Glutamatergic neuron (in vitro differentiated cells): ENCODE measurements at regions not wholly inside any gene's neighbourhood (a gene's known extent, or its start where the extent isn't known, plus 50 kb on each side); places are given as distances from the start of the nearest gene placed in this dataset.
"Not testable (repeated sequence)": the region's sequence is repeated elsewhere in the genome, so short reads cannot be mapped to it uniquely, and the experiment has no call there.

Experiments
- DNase-seq: peaks from one replicate; pipeline ENCODE4 v3.0.0; 2022
- H3K27ac Mint-ChIP-seq: one replicate; pipeline ENCODE4 v1.8.0; 2020; ENCODE audit warnings: mild to moderate bottlenecking, mixed read lengths, inconsistent platforms; ENCODE audit not compliant: unreplicated experiment
- H3K27me3 Mint-ChIP-seq: one replicate; pipeline ENCODE4 v1.8.0; 2020; ENCODE audit warnings: mild to moderate bottlenecking, moderate library complexity, mixed read lengths, inconsistent platforms; ENCODE audit not compliant: unreplicated experiment
- H3K36me3 Mint-ChIP-seq: one replicate; pipeline ENCODE4 v1.8.0; 2020; ENCODE audit warnings: mild to moderate bottlenecking, mixed read lengths, inconsistent platforms; ENCODE audit not compliant: unreplicated experiment
- H3K4me1 Mint-ChIP-seq: one replicate; pipeline ENCODE4 v1.8.0; 2020; ENCODE audit warnings: mild to moderate bottlenecking, low read depth, mixed read lengths, inconsistent platforms; ENCODE audit not compliant: unreplicated experiment
- H3K4me3 Mint-ChIP-seq: one replicate; pipeline ENCODE4 v1.8.0; 2020; ENCODE audit warnings: mild to moderate bottlenecking, mixed read lengths, inconsistent platforms; ENCODE audit not compliant: unreplicated experiment
- H3K9me3 Mint-ChIP-seq: one replicate; pipeline ENCODE4 v1.8.0; 2020; ENCODE audit warnings: mild to moderate bottlenecking, moderate library complexity, mixed read lengths, inconsistent platforms; ENCODE audit not compliant: unreplicated experiment
- TF ChIP-seq, protein P1 (sequence below): fragments of 200-600 bp; sonication (generic); IDR thresholded peaks from one replicate; pipeline ENCODE4 v1.5.0; 2021; ENCODE audit not compliant: partially characterized antibody, unreplicated experiment

DNA sequence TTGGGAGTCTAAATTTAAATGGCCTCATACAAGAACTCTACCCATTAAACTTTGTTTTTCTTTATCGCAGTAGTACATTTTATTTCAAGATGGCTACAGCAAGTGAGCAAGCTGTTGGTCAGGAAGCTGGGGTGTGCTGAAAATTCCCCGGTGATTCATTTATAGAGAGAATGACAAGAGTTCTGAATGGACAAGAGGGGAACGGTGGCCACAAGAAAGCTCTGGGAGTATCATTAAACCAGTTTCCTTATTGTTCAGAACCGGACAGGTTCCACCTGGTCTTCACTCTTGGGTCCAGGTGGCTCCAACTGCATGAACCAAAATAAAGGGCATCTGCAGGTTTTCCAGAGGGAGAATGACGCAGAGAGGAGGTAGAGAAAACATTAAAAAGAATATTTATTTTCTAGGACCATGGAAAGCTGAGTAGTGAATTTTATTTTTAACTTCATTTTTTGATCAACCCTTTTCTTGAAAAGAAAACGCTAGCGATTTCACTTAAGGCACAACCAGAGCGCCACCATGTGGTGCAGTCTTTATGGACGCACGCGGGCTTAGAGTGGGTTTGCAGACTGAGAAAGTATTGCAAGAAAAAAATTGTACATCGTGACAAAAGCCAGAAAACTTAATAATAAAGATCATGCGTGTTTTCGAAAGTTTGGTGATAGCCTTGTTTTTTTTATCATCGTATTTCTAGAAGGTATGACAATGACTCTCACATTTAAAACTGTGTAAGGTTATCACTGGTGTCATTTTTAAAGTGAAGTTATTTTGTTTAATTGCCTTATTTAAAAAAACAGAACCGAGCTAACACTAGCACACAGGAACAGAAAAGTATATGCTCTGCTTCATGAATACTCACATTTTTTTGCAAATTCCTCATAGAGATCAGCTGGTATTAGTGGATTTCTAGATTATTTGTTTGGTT, 97.9 kb upstream of the NOL4 start:
- Mint-ChIP-seq H3K27ac (no peak overlapping the region), H3K36me3 (no peaks in the 10 kb centered on the region), H3K9me3 (no peaks in the 10 kb centered on the region), H3K4me1 (peaks cover 11% of the 10 kb centered on the region), H3K27me3 (no peaks in the 10 kb centered on the region), H3K4me3 (no peak overlapping the region)
- peak; percentile 78 for DNase-seq
- TF ChIP-seq, protein P1, sequence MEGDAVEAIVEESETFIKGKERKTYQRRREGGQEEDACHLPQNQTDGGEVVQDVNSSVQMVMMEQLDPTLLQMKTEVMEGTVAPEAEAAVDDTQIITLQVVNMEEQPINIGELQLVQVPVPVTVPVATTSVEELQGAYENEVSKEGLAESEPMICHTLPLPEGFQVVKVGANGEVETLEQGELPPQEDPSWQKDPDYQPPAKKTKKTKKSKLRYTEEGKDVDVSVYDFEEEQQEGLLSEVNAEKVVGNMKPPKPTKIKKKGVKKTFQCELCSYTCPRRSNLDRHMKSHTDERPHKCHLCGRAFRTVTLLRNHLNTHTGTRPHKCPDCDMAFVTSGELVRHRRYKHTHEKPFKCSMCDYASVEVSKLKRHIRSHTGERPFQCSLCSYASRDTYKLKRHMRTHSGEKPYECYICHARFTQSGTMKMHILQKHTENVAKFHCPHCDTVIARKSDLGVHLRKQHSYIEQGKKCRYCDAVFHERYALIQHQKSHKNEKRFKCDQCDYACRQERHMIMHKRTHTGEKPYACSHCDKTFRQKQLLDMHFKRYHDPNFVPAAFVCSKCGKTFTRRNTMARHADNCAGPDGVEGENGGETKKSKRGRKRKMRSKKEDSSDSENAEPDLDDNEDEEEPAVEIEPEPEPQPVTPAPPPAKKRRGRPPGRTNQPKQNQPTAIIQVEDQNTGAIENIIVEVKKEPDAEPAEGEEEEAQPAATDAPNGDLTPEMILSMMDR = peak; percentile 68

DNA sequence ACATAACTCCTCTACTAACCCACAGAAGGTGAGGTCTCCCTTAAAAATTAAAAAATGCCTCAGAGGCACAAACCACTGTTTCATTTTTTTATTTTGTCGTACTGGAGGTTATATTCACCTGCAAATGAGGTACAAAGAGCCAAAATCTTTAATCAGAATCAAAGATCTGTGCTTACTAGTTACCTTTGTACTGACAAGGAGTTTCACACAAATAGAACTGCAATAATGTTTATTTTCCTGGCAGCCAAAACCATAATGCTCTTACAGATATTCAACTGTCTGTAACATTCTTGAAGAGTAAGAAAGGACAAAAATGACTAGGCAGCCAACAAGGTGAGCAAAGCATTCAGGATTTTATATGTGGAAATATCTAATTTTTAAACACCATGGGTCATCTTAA, 105.1 kb upstream of the NOL4 start:
- H3K4me3 Mint-ChIP-seq = no peak overlapping the region
- no peaks in the 10 kb centered on the region for H3K36me3 Mint-ChIP-seq
- H3K9me3 Mint-ChIP-seq = no peaks in the 10 kb centered on the region
- no peaks in the 10 kb centered on the region for H3K27me3 Mint-ChIP-seq
- no peak overlapping the region for H3K27ac Mint-ChIP-seq
- TF ChIP-seq, protein P1 = no peak
- H3K4me1 Mint-ChIP-seq = no peaks in the 10 kb centered on the region
- DNase-seq = no peak

DNA sequence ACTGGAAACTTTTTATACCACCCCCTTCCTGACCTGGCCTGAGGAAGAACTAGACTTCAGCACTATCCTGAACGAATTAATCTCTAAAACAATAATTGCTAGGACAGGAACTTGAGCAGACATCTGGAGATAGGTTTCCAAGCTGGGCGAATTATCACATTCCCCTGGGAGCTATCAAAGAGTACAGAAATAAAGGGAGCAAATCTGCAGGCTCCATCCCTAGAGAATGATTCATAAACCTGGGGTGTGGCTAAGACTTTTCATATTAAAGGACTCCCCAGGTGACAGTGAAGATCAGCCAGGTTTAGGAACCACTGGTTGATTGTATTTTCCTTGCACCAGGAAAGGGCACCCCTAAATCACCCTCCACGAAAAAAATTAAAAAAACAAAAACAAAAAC, 105.6 kb upstream of the NOL4 start:
- Mint-ChIP-seq H3K27me3 (no peaks in the 10 kb centered on the region), H3K9me3 (no peaks in the 10 kb centered on the region), H3K36me3 (no peaks in the 10 kb centered on the region), H3K4me3 (no peak overlapping the region), H3K27ac (no peak overlapping the region), H3K4me1 (no peaks in the 10 kb centered on the region)
- DNase-seq = no peak
- TF ChIP-seq, protein P1 = no peak

DNA sequence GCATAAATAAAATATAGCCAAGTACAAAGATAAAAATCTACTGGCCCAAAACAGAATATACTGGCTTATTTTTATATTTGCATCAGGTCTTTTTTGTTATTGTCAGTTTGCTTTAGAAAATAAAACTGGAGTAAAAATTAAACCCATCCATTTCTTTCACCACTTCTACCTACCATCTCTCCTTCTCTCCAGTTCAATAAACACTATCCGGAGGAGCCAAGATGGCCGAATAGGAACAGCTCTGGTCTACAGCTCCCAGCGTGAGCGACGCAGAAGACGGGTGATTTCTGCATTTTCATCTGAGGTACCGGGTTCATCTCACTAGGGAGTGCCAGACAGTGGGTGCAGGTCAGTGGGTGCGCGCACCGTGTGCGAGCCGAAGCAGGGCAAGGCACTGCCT, 106.2 kb upstream of the NOL4 start:
- not testable (repeated sequence) for DNase-seq, H3K4me1 Mint-ChIP-seq, H3K4me3 Mint-ChIP-seq

DNA sequence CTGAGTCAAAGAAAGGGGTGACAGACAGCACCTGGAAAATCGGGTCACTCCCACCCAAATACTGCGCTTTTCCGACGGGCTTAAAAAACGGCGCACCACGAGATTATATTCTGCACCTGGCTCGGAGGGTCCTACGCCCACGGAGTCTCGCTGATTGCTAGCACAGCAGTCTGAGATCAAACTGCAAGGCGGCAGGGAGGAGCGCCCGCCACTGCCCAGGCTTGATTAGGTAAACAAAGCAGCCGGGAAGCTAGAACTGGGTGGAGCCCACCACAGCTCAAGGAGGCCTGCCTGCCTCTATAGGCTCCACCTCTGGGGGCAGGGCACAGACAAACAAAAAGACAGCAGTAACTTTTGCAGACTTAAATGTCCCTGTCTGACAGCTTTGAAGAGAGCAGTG, 106.6 kb upstream of the NOL4 start:
- not testable (repeated sequence) for H3K27ac Mint-ChIP-seq, H3K27me3 Mint-ChIP-seq, H3K9me3 Mint-ChIP-seq, H3K4me1 Mint-ChIP-seq, H3K4me3 Mint-ChIP-seq, H3K36me3 Mint-ChIP-seq, DNase-seq

More for the DNA sequence above, 106.2 kb upstream of the NOL4 start:
- not testable (repeated sequence) for H3K9me3 Mint-ChIP-seq, H3K27ac Mint-ChIP-seq, H3K36me3 Mint-ChIP-seq, H3K27me3 Mint-ChIP-seq

DNA sequence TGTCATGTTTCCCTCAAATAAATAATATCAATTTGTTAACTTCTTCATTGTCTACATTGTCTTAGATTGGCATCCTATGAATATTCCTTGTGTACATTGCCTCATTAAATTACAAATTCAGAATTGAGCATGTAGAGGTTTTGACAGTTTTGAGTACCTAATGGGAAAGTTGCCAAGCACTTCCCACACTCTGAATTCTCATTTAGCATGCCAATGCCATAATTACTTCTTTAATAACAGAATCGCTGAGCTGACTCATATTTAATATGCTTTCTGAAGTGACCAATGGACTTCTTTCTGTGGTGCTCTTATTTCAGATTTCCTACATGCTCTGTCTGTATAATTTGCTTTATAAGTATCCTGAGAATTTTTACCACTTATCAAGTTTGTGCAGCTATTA, 114.4 kb upstream of the NOL4 start:
- TF ChIP-seq, protein P1 = no peak
- Mint-ChIP-seq H3K27ac (no peak overlapping the region), H3K9me3 (no peaks in the 10 kb centered on the region), H3K27me3 (peaks cover 2% of the 10 kb centered on the region), H3K36me3 (no peaks in the 10 kb centered on the region), H3K4me1 (peaks cover 7% of the 10 kb centered on the region), H3K4me3 (no peak overlapping the region)
- no peak for DNase-seq
